ENCODE measurements at regions not wholly inside any gene's neighbourhood (a gene's known extent, or its start where the extent isn't known, plus 50 kb on each side); places are given as distances from the start of the nearest gene placed in this dataset.
"Not testable (repeated sequence)": the region's sequence is repeated elsewhere in the genome, so short reads cannot be mapped to it uniquely, and the experiment has no call there.

GRCh38 chr17:20376642-20377041 is 90.7 kb downstream of the LGALS9B start:
- H3K36me3 ChIP-seq (ENCODE audit: control insufficient read depth in 1 of 2, insufficient read depth in 2 of 2, low read length in 2 of 2); H2AFZ ChIP-seq (ENCODE audit: low read depth, low read length, poor library complexity, severe bottlenecking); BruUV-seq (replicated peaks); H4K20me1 ChIP-seq (ENCODE audit: insufficient read depth); H3K27ac ChIP-seq (ENCODE audit: low read depth, low read length); H3K4me3 ChIP-seq (replicated peaks in 1 of 2; ENCODE audit: low read depth in 1 of 2, low read length in 2 of 2); H3K4me2 ChIP-seq (ENCODE audit: low read length); H3K79me2 ChIP-seq (ENCODE audit: insufficient read depth, low read length); DNase-seq (ENCODE audit: low read depth, low spot score); CTCF ChIA-PET; intact Hi-C loops (cut with micrococcal nuclease); ATAC-seq; POLR2A ChIA-PET; H3K27me3 ChIP-seq (ENCODE audit: insufficient read depth, low read length); H3K9me2 ChIP-seq (ENCODE audit: insufficient read depth); H3K4me1 ChIP-seq (ENCODE audit: control insufficient read depth in 1 of 2, insufficient read depth in 2 of 2, low read length in 2 of 2); RAD21 ChIA-PET (ENCODE audit: low non-redundant PET in 1 of 2, low total read pairs in 2 of 2, uncharacterized antibody in 2 of 2, unreplicated experiment in 2 of 2); H3K9me3 ChIP-seq (ENCODE audit: control insufficient read depth in 1 of 2, insufficient read depth in 1 of 2, low read depth in 1 of 2, low read length in 2 of 2); H3K9ac ChIP-seq (ENCODE audit: low read length): not testable (repeated sequence)

- ATAC-seq; DNase-seq (ENCODE audit: low read depth, low spot score); H3K4me3 ChIP-seq (replicated peaks in 1 of 2; ENCODE audit: low read depth in 1 of 2, low read length in 2 of 2); H4K20me1 ChIP-seq (ENCODE audit: insufficient read depth); CTCF ChIA-PET; H3K9ac ChIP-seq (ENCODE audit: low read length); H3K4me2 ChIP-seq (ENCODE audit: low read length); H3K36me3 ChIP-seq (ENCODE audit: control insufficient read depth in 1 of 2, insufficient read depth in 2 of 2, low read length in 2 of 2); H3K9me3 ChIP-seq (ENCODE audit: control insufficient read depth in 1 of 2, insufficient read depth in 1 of 2, low read depth in 1 of 2, low read length in 2 of 2); RAD21 ChIA-PET (ENCODE audit: low non-redundant PET in 1 of 2, low total read pairs in 2 of 2, uncharacterized antibody in 2 of 2, unreplicated experiment in 2 of 2); H2AFZ ChIP-seq (ENCODE audit: low read depth, low read length, poor library complexity, severe bottlenecking); H3K79me2 ChIP-seq (ENCODE audit: insufficient read depth, low read length); intact Hi-C loops (cut with micrococcal nuclease); H3K27me3 ChIP-seq (ENCODE audit: insufficient read depth, low read length); H3K9me2 ChIP-seq (ENCODE audit: insufficient read depth); BruUV-seq (replicated peaks); H3K27ac ChIP-seq (ENCODE audit: low read depth, low read length); POLR2A ChIA-PET; H3K4me1 ChIP-seq (ENCODE audit: control insufficient read depth in 1 of 2, insufficient read depth in 2 of 2, low read length in 2 of 2): not testable (repeated sequence)
Observed at GRCh38 chr17:20375745-20376144, 91.6 kb downstream of the LGALS9B start.

Data from HCT116 (cell line).